ENCODE measurements at regions not wholly inside any gene's neighbourhood (a gene's known extent, or its start where the extent isn't known, plus 50 kb on each side); places are given as distances from the start of the nearest gene placed in this dataset.

- no peak for TF ChIP-seq SP1 (IDR thresholded peaks at IDR 0.05)
- no peak for TF ChIP-seq BHLHE40 (IDR thresholded peaks at IDR 0.05; ENCODE audit: borderline replicate concordance)
- TF ChIP-seq SUZ12 (IDR thresholded peaks at IDR 0.05): no peak
- TF ChIP-seq FOXK2 (IDR thresholded peaks at IDR 0.05): no peak
- no peak for TF ChIP-seq FOXM1 (IDR thresholded peaks at IDR 0.05; ENCODE audit: borderline replicate concordance)
- TF ChIP-seq FOXA1 (IDR thresholded peaks at IDR 0.05): no peak
- TF ChIP-seq, protein P1, sequence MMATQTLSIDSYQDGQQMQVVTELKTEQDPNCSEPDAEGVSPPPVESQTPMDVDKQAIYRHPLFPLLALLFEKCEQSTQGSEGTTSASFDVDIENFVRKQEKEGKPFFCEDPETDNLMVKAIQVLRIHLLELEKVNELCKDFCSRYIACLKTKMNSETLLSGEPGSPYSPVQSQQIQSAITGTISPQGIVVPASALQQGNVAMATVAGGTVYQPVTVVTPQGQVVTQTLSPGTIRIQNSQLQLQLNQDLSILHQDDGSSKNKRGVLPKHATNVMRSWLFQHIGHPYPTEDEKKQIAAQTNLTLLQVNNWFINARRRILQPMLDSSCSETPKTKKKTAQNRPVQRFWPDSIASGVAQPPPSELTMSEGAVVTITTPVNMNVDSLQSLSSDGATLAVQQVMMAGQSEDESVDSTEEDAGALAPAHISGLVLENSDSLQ (IDR thresholded peaks at IDR 0.05): no peak
- TF ChIP-seq NFRKB (IDR thresholded peaks at IDR 0.05): no peak
- no peak for TF ChIP-seq HDGF (IDR thresholded peaks at IDR 0.05; ENCODE audit: borderline replicate concordance)
- no peak for TF ChIP-seq TARDBP (IDR thresholded peaks at IDR 0.05)
Observed at GRCh38 chr10:93245779-93246178, 172.1 kb downstream of the CYP26A1 start.
